Fibroblast of skin of right quadriceps (primary cell): ENCODE measurements at regions not wholly inside any gene's neighbourhood (a gene's known extent, or its start where the extent isn't known, plus 50 kb on each side); places are given as distances from the start of the nearest gene placed in this dataset.

Experiments
- DNase-seq: peaks from one replicate; pipeline ENCODE4 v3.0.0-alpha.2; 2013

DNA sequence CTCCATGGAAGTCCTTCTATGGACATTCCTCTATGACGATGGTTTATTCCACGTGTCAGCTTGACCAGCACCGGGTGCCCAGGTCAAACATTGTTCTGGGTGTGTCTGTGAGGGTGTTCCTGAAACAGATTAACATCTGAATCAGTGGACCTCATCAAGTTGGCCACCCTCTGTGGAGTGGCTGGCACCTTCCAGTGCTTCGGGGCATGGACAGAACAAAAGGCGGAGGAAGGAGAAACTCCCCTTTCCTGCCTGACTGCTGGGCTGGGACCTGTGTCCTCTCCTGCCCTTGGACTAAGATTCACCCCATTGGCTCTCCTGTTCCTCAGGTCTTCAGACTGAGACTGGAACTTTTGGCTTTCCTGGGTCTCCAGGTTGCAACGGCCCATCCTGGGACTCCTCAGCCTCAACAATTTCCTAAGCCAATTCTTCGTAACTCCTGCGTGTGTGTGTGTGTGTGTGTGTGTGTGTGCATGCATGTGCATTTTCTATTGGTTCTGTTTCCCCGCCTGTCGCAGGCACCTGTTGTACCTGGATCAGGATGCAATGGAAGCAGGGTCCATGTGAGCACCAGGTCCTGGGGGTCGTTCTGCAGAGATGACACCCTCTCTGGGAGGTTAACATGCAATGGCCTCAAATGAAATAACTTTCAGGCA is 357.2 kb upstream of the SALL3 start:
- no peak for DNase-seq

DNA sequence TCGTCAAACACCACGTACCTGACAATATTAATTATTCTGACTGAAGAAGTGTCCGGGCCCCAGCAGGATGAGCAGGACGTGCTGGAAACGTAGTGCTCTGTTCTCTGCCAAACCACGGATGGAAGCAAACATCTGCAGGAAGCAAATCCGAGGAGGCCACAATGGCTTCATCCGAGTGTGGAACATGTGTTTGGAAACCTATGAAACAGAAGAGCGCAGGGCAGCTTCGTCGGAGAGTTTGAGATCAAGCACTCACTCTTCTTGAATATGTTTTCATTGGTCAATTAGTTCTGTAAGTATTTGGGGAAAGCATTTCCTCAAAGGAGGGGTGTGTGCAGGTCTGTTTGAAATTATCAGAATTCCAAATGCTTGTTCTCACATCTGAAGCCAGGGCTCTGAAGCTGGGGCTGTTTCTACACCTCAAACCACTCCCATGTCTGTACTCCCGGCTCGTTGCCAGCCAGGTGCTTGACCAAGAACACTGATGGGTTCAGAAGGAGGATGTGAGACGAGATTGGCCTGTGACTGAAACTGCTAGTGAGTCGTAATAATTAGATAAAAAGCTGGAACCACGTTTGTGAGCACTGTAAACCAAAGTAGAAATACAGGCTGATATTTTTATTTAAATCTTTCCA is 356.6 kb upstream of the SALL3 start:
- DNase-seq = no peak

DNA sequence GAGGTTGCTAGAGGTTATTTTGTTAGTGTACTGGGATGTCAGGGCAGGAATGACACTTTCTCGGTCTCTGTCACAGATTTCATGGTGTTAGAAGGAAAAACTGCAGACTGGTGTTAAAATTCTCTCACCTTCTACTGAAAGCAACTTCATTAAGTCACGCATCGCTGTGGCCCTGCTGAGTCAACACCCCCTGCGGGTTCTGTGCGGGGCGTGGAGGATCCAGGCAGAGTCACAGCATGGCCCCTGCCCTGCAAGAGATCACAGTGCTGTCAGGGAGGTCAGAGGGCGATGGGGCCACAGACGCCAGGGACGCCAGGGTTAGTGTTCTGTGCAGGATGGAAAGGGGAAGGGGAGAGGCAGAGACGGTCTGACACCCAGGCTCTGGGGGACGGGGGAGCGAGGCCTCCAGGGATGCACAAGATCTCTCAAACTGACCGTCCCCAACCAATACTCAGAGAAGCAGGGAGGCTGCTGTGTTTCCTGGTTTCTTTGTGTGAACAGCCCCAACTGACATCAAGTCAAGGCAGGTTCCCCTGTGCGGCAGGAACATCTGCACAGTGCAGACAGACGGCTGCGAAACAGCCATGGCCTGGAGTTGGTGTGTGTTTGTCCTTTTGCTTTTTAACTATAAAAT is 354.9 kb upstream of the SALL3 start:
- no peak for DNase-seq

DNA sequence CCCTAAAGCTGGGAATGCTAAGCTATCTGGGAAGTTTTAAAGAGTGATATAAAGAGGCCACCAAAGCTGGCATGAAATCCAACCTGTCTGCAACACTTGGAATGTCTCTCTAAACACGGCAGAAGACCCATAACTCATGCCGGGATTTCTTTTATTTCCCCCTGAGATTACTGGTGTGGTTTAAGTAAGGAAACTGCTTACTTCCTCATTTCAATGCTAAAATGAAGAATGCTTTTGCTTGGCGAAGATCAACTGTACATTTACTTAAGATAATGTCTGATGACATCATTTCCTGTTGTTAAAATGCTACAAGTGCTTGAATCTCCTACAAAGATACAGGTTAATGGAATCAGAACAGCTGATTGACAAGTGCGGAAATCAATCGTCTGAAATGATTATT is 353.8 kb upstream of the SALL3 start:
- no peak for DNase-seq

DNA sequence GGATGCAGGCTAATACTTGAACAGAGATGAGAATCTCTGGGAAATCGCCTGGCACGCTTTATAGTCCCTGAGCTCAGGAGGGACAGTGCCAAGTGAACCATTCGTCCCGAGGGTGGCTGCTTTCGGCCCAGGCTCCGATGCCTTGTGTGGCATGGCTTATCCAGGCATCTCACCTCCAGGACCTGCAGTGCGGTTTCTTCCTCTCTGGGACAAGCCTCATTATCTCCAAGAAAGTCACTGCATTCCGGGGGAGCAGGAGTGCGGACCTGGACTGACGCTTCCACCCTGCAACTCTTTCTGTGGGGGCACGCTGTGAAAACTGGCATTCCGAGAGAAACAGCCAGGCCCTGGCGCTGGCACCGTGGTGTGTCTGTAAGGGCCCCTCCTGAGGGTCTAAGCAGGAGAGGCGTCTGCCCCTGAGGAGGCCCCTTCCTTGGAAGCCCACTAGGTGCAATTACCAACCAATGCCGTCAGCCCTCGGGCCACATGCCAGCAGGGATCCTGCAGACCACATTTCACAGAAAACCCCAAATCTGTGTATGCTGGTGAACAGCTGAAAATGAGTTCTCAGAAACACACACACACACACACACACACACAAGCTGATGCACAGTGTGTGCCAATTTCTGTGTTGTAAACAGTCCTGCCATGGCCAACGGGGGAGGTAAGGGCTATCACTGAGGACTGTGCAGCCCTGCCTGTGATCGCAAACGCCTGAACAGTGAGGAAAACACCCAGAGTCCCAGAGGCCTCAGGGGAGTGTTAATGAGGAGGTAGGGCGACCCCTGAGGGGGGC is 351.9 kb upstream of the SALL3 start:
- DNase-seq = no peak

DNA sequence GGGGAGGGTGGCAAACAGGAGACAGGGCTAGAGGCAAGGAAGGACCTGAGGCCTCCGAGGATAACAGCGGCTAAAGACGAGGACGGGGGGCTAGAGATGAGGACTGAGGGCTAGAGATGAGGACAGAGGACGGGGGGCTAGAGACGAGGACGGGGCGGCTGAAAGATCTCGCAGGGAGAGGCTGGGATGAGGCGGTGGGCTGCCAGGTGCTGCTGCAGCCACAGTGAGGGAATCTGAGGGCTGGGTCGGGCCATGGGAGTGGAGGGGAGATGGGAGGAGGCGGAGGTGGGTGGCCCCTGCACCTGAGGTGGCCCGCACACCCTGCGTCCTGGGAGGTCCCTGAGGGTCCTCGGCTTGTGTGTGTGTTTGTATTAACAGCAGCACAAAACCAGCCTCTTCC is 350.2 kb upstream of the SALL3 start:
- DNase-seq = no peak

DNA sequence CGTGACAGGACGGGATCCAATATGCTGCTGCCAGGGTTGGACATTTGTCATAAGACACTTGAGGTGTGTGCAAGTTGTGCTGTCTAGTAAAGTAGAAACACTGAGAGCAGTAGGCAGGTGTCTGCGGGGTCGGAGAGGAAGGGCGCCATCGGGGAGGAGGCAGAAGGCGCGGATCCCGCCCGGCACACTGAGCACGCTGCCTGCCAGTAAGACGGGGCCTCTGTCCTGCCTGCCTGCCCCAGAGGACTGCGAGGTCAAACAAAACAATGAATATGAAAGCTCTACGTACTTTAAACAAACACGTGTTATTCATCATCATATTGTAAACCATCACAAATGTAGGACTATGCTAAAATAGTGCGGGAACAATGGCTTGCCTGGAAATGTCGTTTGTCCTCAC is 349.3 kb upstream of the SALL3 start:
- DNase-seq = no peak

DNA sequence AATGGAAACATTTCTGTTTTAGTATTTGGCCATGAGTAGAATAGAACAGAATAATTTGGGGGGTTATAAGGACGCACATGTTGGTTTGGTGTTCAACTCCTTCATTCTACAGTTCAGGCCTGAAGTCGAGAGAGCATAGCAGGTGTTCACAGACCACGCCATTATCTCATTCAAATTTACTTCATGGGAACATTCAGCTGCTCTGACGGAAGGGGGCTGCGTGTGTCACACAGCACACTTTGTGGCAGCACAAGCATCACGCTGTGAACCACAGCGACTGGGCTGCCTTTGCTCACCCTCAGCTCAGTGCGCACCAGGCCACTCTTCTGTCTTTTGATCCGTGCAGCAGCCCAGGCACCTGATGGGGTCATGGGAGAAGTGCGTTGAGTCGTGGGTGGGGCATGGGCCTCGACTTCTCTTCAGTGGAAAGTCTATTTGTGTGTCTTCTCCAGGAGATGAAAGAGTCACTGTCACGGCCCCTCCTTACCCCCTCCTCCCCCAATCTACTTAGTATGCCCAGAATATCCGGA is 348.6 kb upstream of the SALL3 start:
- no peak for DNase-seq

DNA sequence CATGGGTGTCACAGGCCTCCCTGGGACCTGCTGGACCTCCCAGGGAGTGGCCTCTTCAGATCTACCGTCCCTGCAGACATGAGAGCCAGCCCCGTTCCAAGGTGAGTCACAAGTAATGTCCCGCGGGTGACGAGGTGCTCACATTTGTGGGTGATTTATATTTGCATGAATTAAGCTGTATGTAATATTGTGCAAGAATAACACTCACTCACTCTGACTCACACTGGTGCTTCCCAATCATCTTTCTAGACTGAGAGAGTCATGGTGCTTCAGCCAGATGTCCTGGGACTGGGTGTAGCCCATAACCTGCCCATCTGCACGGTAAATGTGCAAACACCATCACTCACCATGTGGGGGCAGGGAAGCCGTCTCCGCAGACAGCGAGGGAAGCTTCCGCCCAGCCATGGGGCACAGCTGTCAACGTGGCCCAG is 347.5 kb upstream of the SALL3 start:
- DNase-seq = no peak

DNA sequence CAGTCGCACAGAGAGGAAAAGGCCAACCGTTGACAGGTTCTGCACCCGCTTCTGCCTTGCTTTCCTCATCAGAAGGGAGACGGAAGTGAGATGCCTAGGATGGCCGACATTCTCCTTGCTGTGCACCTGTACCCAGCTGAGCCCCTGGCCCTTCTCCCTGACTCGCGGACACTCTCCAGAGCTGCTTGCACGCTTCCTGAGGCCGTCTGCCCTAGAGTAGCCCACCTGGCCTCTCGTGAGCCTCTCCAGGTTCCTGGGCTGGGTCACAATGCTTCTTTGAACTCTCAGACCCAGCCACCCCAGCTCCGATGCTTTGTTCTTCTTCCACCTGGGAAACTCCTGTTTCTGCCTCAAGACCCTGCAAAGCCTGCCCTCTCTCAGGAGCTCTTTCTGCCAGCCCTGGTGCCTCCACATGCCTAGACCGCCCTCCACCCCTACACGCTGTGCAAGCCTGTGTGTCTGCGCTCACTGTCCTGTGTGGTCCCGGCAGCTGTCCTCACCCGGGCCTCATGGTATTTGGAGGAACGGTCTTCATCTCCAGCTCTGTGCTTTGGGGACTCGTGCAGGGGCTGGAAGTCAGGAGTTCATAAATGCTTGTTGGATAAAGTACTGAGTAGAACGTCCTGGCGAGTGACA is 345.4 kb upstream of the SALL3 start:
- DNase-seq = no peak

DNA sequence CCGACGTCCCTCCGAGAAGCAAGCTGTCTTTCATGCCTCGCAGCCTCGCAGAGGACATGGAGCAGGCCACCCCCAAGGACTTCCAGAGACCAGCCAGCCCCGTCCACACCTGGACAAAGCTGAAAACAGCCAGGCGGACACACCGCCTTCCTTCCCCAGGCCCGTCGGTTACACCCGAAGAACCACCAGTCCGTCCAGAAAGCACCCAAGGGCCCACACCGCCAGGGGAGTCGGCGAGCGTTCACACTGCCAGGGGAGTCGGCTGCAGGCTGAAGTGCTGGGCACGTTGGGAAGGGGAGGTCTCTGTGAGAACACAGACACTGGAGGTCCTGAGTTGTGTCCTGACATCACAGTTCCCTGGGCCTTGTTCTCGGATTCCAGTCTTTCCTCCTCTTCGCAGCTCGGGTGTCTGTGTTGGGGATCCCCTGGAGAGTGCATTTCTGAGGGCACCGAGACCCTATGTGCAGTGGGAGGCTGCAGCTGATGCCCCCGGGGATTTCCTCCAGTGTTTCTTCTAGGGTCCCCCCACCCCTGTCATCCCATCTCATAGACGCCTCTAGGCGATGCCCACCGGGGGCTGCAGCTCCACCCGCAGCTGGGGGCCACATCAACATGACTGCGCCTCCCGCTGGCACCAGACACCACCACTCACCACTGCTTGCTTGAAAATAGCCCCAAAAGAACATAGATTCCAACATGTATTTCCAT is 344.4 kb upstream of the SALL3 start:
- DNase-seq = no peak

DNA sequence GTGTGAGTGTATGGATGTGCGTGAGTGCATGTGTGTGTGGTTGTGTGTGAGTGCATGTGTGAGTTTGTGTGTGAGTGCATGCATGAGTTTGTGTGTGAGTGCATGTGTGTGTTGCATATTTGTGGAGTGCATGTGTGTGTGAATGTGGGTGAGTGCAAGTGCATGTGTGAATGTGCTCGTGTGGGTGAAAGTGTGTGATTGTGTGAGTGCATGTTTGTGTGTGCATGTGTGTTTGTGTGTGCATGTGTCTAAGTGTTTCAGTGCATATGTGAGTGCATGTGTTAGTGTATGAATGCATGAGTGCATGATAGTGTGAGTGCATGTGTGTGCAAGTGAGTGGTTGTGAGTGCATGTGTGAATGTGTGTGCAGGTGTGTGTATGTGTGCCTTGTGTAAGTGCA is 343.4 kb upstream of the SALL3 start:
- DNase-seq = no peak

DNA sequence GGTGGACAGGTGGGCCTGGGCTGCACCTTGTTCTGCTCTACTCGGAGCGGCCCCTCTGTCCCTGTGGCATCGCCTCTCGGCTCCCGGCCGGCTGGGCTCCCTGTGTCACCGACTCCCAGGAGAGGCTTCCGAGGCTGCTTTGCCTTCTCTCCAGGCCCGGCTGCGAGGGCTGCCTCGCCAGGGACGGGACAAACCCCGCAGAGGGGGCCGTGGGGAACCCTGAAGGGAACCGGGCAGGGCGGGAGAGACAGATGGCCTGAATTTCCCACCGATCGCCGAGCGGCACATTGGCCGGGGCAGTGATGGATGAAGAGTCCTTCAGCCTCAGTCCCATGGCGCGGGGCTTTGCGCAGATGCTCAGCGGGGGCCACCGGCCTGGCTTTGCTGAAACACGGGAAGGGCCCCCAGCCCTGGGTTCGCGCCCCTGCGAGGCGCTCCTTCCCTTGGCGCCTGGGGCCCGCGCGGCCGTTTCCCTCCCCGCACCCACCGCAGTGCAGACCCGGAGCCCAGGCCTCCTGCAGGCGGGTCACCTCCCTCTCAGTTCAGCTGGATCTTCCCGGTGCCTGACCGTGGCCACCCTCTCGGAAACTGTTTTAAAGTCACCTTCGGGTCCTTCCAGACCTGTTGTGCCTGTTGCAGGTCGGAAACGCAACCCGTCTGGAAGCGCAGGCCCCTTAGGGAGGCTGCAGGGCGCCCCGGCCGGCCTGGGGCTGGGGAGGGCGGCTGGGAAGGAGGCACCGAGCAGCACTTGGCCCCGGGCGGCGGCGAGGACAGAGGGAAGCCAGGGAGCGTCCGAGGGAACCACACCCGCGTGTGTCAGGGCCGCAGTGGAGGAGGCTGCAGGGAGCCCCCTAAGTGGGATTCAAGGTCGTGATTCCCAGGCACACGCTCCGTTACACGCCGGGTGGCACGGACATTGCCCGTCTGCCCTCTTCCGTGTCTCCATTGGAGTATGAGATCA is 341.9 kb upstream of the SALL3 start:
- DNase-seq = no peak

DNA sequence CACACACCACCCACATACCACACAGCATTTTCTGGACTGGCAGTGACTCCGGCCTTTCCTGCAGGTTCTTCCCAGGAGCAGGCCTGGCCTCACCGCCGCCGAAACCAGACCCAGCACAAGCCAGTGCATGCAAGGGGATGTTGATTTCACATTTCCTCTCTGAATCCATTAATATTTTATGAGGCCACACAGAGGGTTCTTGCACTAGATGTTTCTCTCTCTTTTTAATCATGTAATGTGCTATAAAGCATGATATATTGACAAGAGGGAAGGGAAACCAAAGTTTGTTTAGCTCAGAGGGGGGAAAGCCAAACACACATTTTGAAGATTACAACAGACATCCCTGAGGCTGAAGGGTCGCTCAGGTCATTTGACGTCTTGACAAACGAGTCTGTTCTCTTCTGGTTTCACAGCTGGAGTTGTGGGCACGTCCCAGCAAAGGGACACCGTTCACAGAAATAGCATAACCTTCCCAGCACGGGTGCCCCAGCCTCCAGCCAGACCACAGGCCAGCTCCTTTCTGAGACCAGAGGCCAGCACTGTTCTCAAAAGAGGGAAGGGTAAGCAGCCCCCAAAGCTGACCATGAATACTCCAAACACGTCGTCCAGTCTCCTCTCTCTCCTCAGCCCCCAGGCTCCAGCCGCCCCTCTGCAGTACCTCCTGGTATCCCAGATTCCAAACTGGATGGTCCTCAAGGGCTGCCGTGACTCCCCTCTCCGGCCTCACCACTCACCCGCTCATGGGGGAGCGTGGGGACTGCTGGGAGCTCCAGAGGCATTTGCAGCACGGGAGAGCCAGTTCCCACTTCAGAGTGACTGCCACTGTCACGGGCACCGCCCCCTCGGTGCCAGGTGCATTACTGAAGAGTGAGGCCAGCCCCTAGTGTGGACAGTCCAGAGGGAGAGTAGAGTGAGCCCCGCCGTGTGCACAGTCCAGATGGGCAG is 340.3 kb upstream of the SALL3 start:
- DNase-seq = no peak

DNA sequence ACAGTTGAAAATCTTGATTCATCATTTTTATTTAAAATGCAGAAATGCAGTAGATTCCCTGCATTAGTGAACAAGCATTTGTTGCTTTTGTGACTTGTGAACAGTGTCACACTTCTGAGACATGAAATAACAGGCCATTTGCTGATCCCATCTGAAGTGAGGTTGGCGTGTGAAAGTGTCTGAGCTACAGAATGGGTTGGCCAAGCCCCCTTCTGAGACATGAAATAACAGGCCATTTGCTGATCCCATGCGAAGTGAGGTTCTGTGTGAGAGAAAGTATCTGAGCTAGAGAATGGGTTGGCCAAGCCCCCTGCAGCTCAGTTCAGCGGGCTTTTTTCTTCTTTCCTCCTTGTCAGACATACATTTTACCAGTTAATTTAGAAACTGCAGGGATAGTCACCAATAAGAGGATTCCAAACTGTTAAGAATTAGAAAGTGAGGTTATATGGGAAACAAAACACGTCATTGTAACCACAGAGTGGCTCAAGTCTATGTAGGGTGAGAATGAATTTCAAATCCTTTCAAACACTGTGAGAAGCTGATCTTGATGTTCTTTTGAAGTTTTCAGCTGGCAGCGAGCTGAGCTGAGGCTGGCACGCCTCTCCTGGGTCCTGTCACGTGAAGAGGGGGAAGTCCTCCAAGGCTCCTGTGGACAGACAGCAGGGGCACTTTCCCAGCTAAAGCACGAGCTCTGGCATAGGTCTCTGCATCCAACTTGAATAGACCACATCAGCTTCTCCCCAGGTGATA is 339.2 kb upstream of the SALL3 start:
- no peak for DNase-seq

DNA sequence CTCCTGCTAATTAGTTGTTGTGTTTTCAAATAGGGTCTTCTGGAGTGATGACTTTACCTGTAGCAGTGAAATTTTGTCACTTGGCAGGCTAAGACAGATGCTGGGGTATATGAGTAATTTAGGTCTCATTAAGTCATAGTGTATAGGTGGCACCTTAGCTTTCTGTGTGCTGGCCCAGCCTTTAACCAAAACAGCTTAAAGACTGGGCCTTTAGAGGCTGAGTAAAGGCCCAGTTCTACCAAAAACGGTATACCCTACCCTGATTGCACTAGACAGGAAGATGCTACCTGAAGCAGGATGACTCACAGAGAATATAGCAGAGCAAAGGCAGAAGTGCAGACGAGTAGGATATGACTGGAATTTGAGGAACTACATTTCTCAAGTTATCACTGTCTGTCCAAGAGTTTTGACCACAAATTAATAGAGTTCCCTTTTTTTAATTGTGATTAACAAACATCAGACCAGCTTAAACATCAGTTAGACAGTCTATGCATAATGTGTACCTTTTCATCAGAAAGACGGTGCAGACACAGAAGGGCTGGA is 337.9 kb upstream of the SALL3 start:
- no peak for DNase-seq

DNA sequence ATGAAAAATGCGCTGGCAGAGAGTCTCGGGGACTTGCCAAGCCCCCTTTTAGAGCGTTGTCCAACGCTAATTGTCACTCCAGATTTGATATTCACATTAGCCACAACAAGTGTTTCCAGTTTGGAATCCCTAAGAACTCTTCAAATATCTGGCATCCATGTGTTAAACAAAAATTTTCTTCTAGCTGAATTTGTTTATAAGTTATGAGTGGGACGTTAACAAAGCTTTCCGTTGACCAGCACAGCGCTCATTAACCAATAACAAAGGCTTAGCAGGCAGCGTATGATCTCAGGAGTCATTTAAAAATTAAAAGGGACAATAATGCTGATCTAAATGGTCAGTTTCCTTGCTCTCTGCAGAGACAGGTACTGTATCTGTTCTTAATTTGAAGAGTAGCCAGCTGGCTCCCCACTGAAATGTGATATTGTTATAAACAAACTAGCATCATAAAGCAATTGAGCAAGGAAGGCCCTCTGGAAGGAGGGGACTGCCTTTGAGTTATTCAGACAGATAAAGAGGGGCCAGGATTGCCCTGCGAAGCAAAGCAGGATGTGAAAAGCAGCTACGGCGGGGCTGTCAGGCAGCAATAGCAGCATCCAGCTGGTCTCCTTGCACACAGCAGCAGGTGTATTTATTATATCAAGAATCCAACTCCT is 337.2 kb upstream of the SALL3 start:
- no peak for DNase-seq

DNA sequence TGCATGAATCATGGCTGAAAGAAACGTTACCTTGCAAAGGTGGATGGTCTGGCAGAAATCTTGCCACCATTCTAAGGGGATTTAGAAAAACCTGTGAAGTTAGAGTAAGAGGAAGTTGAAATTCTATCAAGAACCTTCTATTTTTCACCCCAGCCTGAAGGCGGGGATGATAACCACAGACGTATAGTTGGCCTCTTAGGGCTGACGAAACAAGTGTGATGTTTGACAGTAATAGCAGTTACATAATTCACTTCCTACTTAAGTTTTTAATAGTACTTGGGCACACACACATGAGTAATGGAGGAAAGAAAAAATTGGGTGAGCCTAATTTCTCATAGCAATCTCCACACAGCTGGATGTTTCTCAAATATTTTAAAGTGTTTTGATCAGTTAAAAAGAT is 336.6 kb upstream of the SALL3 start:
- DNase-seq = no peak
